Panc1 (cell line): ENCODE measurements at regions not wholly inside any gene's neighbourhood (a gene's known extent, or its start where the extent isn't known, plus 50 kb on each side); places are given as distances from the start of the nearest gene placed in this dataset.

Source experiments
- ATAC-seq: fragments of 200-7000 bp; cut with Tn5 transposase; 2 replicates; pipeline ENCODE4 v1.9.1; 2020; ENCODE audit warnings: mild to moderate bottlenecking, moderate library complexity
- BruUV-seq: library from RNA; stranded (reverse); fragments of 400-500 nt; replicated peaks from 2 replicates; lab custom pipeline; 2021; lab: Mats Ljungman, UMichigan
- CTCF ChIA-PET: fragments of 300-600 bp; sonication (Branson Sonifier 250); formaldehyde crosslinking; loops from one replicate; lab custom pipeline; 2022; ENCODE audit warnings: antibody characterized with exemption; lab: Charles Lee
- POLR2A ChIA-PET: fragments of 300-600 bp; sonication (Branson Sonifier 250); formaldehyde crosslinking; loops from one replicate; lab custom pipeline; 2022; ENCODE audit warnings: antibody characterized with exemption; lab: Charles Lee
- DNase-seq: peaks from one replicate; pipeline ENCODE4 v3.0.0-alpha.2; 2010; ENCODE audit warnings: low read depth, low spot score
- H3K27ac ChIP-seq: 2 replicates; pipeline ENCODE4 v1.5.1; 2011; ENCODE audit warnings: mild to moderate bottlenecking, low read length, inconsistent platforms
- H3K27me3 ChIP-seq: fragments of 200-500 bp; sonication (Bioruptor generic); 2 replicates; pipeline ENCODE4 v1.6.0; 2014; ENCODE audit warnings: low read length, inconsistent platforms; ENCODE audit not compliant: control insufficient read depth, insufficient read depth
- H3K36me3 ChIP-seq: fragments of 200-500 bp; sonication (Bioruptor generic); 2 replicates; pipeline ENCODE4 v1.5.1; 2014; ENCODE audit warnings: inconsistent platforms, mild to moderate bottlenecking, low read length, moderate library complexity; ENCODE audit not compliant: control insufficient read depth, insufficient read depth
- H3K4me1 ChIP-seq: 2 replicates; pipeline ENCODE4 v1.5.1; 2011; ENCODE audit warnings: inconsistent platforms, mild to moderate bottlenecking, low read length, moderate library complexity; ENCODE audit not compliant: control insufficient read depth, insufficient read depth
- H3K4me3 ChIP-seq, 2 experiments: 2 replicates each; pipeline ENCODE4 v1.5.1; 2011 to 2012; ENCODE audit warnings: low read depth in 2 of 2, low read length in 2 of 2, mild to moderate bottlenecking in 2 of 2, inconsistent platforms in 1 of 2, moderate library complexity in 1 of 2
- H3K9me3 ChIP-seq: fragments of 200-500 bp; sonication (Bioruptor generic); 2 replicates; pipeline ENCODE4 v1.5.1; 2014; ENCODE audit warnings: low read depth, mild to moderate bottlenecking, inconsistent platforms, low read length, moderate library complexity; ENCODE audit not compliant: control insufficient read depth, insufficient read depth
- POLR2AphosphoS5 ChIP-seq: IDR thresholded peaks from 2 replicates; pipeline ENCODE4 v1.6.1; 2012; ENCODE audit warnings: mild to moderate bottlenecking, low read depth, low read length, moderate library complexity
- REST ChIP-seq, 2 experiments: IDR thresholded peaks; 2 replicates each; pipeline ENCODE4 v1.6.1; 2011 to 2012; ENCODE audit warnings: low read depth in 2 of 2, control low read depth in 1 of 2, low read length in 1 of 2, mild to moderate bottlenecking in 1 of 2, moderate library complexity in 1 of 2; ENCODE audit not compliant: insufficient read depth in 1 of 2
- SIN3A ChIP-seq: IDR thresholded peaks from 2 replicates; pipeline ENCODE4 v1.6.1; 2012; ENCODE audit warnings: low read depth, mild to moderate bottlenecking, low read length, moderate library complexity, borderline replicate concordance; ENCODE audit not compliant: insufficient read depth
- TCF7L2 ChIP-seq: IDR thresholded peaks from 2 replicates; pipeline ENCODE4 v1.6.1; 2011; ENCODE audit warnings: mild to moderate bottlenecking, low read depth, low read length, inconsistent platforms
- in situ Hi-C: cut with HindIII; loops from 2 replicates; pipeline ENCODE4 v1.10.0; 2016; ENCODE audit warnings: low sequenced_read_pairs, low pct_unique_long_range_greater_than_20kb
- intact Hi-C: fragments of 100-400 bp; cut with micrococcal nuclease; formaldehyde crosslinking; loops from one replicate; pipeline ENCODE4 v1.10.0; 2022; ENCODE audit not compliant: unreplicated experiment
- TF ChIP-seq, protein P1 (sequence below): fragments of 450-650 bp; IDR thresholded peaks from 2 replicates; pipeline ENCODE4 v1.5.1; 2017; ENCODE audit warnings: mild to moderate bottlenecking

DNA sequence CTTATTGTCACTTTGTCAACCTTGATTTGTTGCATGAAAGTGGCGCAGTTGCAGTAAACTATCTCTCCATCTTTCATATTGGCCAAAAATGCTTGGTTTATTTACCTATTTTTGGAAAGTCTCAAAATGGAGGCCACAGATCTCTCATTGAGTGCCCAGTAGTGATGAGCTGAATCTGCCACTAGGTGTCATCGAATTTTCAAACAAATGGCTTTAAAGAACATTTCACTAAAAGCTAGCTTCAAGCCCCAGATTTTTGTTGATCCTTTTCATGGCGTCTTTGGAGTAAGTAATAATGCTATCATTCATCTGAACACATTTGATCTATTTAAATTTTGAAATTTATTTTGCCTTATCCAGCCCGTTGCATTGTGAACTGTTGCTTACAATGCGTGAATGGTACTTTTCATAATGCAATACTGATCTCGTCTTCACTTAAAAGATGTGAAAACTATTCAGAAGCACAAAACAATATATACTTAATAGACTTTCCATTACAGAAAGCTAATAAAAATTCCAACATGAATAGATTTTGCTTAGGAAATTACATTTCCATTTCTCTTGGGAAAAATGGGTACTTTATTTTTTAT is 236.2 kb downstream of the DNAJB9 start:
- Histone ChIP-seq H3K27me3 (no peaks in the 10 kb centered on the region), H3K9me3 (no peaks in the 10 kb centered on the region), H3K4me3 (no peak overlapping the region), H3K36me3 (no peaks in the 10 kb centered on the region), H3K27ac (no peak overlapping the region), H3K4me1 (no peaks in the 10 kb centered on the region)
- no peak for ATAC-seq
- CTCF ChIA-PET: no interaction called here
- TF ChIP-seq, protein P1, sequence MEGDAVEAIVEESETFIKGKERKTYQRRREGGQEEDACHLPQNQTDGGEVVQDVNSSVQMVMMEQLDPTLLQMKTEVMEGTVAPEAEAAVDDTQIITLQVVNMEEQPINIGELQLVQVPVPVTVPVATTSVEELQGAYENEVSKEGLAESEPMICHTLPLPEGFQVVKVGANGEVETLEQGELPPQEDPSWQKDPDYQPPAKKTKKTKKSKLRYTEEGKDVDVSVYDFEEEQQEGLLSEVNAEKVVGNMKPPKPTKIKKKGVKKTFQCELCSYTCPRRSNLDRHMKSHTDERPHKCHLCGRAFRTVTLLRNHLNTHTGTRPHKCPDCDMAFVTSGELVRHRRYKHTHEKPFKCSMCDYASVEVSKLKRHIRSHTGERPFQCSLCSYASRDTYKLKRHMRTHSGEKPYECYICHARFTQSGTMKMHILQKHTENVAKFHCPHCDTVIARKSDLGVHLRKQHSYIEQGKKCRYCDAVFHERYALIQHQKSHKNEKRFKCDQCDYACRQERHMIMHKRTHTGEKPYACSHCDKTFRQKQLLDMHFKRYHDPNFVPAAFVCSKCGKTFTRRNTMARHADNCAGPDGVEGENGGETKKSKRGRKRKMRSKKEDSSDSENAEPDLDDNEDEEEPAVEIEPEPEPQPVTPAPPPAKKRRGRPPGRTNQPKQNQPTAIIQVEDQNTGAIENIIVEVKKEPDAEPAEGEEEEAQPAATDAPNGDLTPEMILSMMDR: peak; percentile 39; the same call in 1 of the 2 replicates
- no peak for TF ChIP-seq TCF7L2
- TF ChIP-seq REST (IDR thresholded peaks at IDR 0.05; ENCODE audit: insufficient read depth in 1 of 2, low read depth in 2 of 2, low read length in 1 of 2): no peak
- TF ChIP-seq SIN3A: no peak
- no peak for TF ChIP-seq POLR2AphosphoS5
- in situ Hi-C loops: no loop called here
- POLR2A ChIA-PET: no interaction called here
- intact Hi-C loops: no loop called here
- BruUV-seq: no TSS peak
- no peak for DNase-seq

GRCh38 chr7:108808549-108809266 is 239.0 kb downstream of the DNAJB9 start:
- Histone ChIP-seq H3K4me1 (no peaks in the 10 kb centered on the region), H3K27me3 (no peaks in the 10 kb centered on the region), H3K4me3 (no peak overlapping the region), H3K9me3 (no peaks in the 10 kb centered on the region), H3K27ac (no peak overlapping the region), H3K36me3 (no peaks in the 10 kb centered on the region)
- no peak for ATAC-seq
- no peak for DNase-seq
- no TSS peak for BruUV-seq
- intact Hi-C loops: no loop called here
- TF ChIP-seq, protein P1: no peak
- TF ChIP-seq POLR2AphosphoS5 (no peak), TCF7L2 (no peak), REST (IDR thresholded peaks at IDR 0.05; ENCODE audit: insufficient read depth in 1 of 2, low read depth in 2 of 2, low read length in 1 of 2) (no peak), SIN3A (no peak)
- in situ Hi-C loops: no loop called here
- POLR2A ChIA-PET: no interaction called here
- CTCF ChIA-PET: no interaction called here
